ENCODE measurements at regions not wholly inside any gene's neighbourhood (a gene's known extent, or its start where the extent isn't known, plus 50 kb on each side); places are given as distances from the start of the nearest gene placed in this dataset.

DNA sequence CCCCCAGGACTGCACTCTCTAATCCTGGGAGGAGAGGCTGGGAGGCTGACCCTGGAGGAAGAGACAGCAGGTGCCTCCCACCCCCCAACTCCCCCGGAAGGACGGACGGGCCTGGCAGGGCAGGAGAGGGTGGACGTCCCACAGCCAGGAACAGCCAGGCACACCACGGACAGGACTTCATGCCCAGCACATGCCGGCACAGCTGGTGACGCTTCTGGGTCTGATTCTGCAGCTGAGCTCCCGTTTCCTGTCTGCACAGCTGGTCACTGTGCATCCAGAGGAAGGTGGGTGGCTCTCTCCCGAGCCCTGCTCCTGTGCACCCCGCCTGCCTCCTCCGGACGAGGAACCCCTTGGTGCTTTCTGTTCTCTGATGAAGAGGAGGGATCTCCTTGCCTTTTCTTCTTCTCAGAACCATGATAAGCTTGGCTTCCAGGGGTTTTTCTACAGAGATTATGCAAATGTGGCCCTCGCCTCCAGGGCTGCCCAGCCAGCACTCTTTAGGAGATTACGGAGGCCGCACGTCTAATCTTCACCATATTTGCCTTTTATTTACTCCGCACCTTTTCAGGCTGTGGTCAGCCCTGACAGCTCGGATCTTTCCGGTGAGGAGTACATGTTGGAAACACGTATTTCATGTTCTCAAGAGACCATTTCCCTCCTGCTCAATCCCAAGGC lies 1295.8 kb downstream of the BRD1 start:
- Histone ChIP-seq H3K27me3 (ENCODE audit: control insufficient read depth, insufficient read depth, low read length) (no peaks in the 10 kb centered on the region), H2AK9ac (replicated peaks; ENCODE audit: low read depth, low read length, poor library complexity) (no peak overlapping the region), H3K79me1 (ENCODE audit: low read depth in 1 of 2, low read length in 2 of 2) (no peaks in the 10 kb centered on the region), H4K20me1 (ENCODE audit: insufficient read depth, low read length) (no peaks in the 10 kb centered on the region), H3K4me3 (ENCODE audit: insufficient read depth, low read depth, low read length) (no peak overlapping the region), H3K23ac (ENCODE audit: low read depth, low read length) (no peak overlapping the region), H3K9me3 (ENCODE audit: control insufficient read depth, insufficient read depth, low read length) (peaks cover 70% of the 10 kb centered on the region), H3K56ac (ENCODE audit: extremely low read depth, insufficient read depth, low read length) (no peak overlapping the region), H3K9ac (ENCODE audit: low read depth, low read length) (no peak overlapping the region), H3K4me2 (ENCODE audit: low read depth, low read length) (no peak overlapping the region), H3K9me1 (ENCODE audit: insufficient read depth, low read length) (no peaks in the 10 kb centered on the region), H3K36me3 (ENCODE audit: control insufficient read depth, insufficient read depth, low read length) (no peaks in the 10 kb centered on the region), H3K14ac (replicated peaks; ENCODE audit: low read depth, low read length) (no peak overlapping the region), H2BK5ac (ENCODE audit: low read depth, low read length, poor library complexity, severe bottlenecking) (no peak overlapping the region), H2AK5ac (ENCODE audit: low read depth, low read length) (no peak overlapping the region), H2BK15ac (ENCODE audit: low read depth, low read length) (no peak overlapping the region), H4K5ac (ENCODE audit: low read depth, low read length) (no peak overlapping the region), H3K18ac (ENCODE audit: low read depth, low read length) (no peak overlapping the region), H3K27ac (ENCODE audit: insufficient read depth, low read length) (no peak overlapping the region), H2BK20ac (ENCODE audit: low read depth, low read length) (no peak overlapping the region), H3K4ac (ENCODE audit: low read depth, low read length) (no peak overlapping the region), H2BK120ac (ENCODE audit: low read depth, low read length) (no peak overlapping the region), H4K8ac (ENCODE audit: low read depth in 2 of 2, low read length in 2 of 2) (no peak overlapping the region), H4K91ac (ENCODE audit: insufficient read depth, low read depth, low read length) (no peak overlapping the region), H3K4me1 (ENCODE audit: control insufficient read depth, insufficient read depth, low read length) (no peaks in the 10 kb centered on the region), H2AFZ (replicated peaks; ENCODE audit: low read length, poor library complexity) (no peak overlapping the region)
- in situ Hi-C loops (cut with MboI; ENCODE audit: low sequenced_read_pairs), result no loop called here
- no peak for DNase-seq
- ChIA-PET CTCF (no interaction called here), POLR2A (ENCODE audit: unreplicated experiment) (no interaction called here)
- intact Hi-C loops (cut with micrococcal nuclease), result no loop called here
- TF ChIP-seq MAFK (IDR thresholded peaks at IDR 0.05; ENCODE audit: low read depth, low read length) (no peak), FOS (IDR thresholded peaks at IDR 0.05; ENCODE audit: low read depth, low read length) (no peak), CEBPB (IDR thresholded peaks at IDR 0.05; ENCODE audit: low read depth, low read length) (no peak), NFE2L2 (IDR thresholded peaks at IDR 0.05; ENCODE audit: low read depth, low read length) (no peak), RCOR1 (IDR thresholded peaks at IDR 0.05; ENCODE audit: insufficient replicate concordance, low read length) (no peak), SMC3 (IDR thresholded peaks at IDR 0.05; ENCODE audit: low read depth, low read length) (no peak), CHD1 (IDR thresholded peaks at IDR 0.05; ENCODE audit: low read depth, low read length) (no peak), MAZ (IDR thresholded peaks at IDR 0.05; ENCODE audit: borderline replicate concordance, low read depth, low read length) (no peak), RFX5 (IDR thresholded peaks at IDR 0.05; ENCODE audit: low read depth, low read length) (no peak), MXI1 (IDR thresholded peaks at IDR 0.05; ENCODE audit: borderline replicate concordance, low read depth, low read length) (no peak), BHLHE40 (IDR thresholded peaks at IDR 0.05; ENCODE audit: low read depth, low read length) (no peak), RAD21 (IDR thresholded peaks at IDR 0.05; ENCODE audit: low read length) (no peak), POLR2A (IDR thresholded peaks at IDR 0.05; ENCODE audit: low read depth, low read length) (no peak)
- TF ChIP-seq, protein P1, sequence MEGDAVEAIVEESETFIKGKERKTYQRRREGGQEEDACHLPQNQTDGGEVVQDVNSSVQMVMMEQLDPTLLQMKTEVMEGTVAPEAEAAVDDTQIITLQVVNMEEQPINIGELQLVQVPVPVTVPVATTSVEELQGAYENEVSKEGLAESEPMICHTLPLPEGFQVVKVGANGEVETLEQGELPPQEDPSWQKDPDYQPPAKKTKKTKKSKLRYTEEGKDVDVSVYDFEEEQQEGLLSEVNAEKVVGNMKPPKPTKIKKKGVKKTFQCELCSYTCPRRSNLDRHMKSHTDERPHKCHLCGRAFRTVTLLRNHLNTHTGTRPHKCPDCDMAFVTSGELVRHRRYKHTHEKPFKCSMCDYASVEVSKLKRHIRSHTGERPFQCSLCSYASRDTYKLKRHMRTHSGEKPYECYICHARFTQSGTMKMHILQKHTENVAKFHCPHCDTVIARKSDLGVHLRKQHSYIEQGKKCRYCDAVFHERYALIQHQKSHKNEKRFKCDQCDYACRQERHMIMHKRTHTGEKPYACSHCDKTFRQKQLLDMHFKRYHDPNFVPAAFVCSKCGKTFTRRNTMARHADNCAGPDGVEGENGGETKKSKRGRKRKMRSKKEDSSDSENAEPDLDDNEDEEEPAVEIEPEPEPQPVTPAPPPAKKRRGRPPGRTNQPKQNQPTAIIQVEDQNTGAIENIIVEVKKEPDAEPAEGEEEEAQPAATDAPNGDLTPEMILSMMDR (conservative IDR thresholded peaks at IDR 0.05; ENCODE audit: low read depth, low read length), result no peak
- TF ChIP-seq, protein P2, sequence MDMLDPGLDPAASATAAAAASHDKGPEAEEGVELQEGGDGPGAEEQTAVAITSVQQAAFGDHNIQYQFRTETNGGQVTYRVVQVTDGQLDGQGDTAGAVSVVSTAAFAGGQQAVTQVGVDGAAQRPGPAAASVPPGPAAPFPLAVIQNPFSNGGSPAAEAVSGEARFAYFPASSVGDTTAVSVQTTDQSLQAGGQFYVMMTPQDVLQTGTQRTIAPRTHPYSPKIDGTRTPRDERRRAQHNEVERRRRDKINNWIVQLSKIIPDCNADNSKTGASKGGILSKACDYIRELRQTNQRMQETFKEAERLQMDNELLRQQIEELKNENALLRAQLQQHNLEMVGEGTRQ (IDR thresholded peaks at IDR 0.05; ENCODE audit: low read depth, low read length), result no peak
- TF ChIP-seq, protein P3, sequence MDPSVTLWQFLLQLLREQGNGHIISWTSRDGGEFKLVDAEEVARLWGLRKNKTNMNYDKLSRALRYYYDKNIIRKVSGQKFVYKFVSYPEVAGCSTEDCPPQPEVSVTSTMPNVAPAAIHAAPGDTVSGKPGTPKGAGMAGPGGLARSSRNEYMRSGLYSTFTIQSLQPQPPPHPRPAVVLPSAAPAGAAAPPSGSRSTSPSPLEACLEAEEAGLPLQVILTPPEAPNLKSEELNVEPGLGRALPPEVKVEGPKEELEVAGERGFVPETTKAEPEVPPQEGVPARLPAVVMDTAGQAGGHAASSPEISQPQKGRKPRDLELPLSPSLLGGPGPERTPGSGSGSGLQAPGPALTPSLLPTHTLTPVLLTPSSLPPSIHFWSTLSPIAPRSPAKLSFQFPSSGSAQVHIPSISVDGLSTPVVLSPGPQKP (IDR thresholded peaks at IDR 0.05; ENCODE audit: borderline replicate concordance, low read depth, low read length), result no peak
- BruUV-seq (replicated peaks), result no TSS peak
- ATAC-seq (ENCODE audit: low read depth), result no peak
- 67% methylated on average over 5 of the region's 20 CpGs; no CpG with 5 or more reads in 1 of the 2 experiments for WGBS, 2 experiments (ENCODE audit: extremely low coverage in 2 of 2, insufficient read length in 1 of 2)
- dilution Hi-C loops (cut with HindIII; ENCODE audit: low sequenced_read_pairs, unreplicated experiment), result no loop called here

Data from IMR-90 (cell line).